ENCODE measurements at regions not wholly inside any gene's neighbourhood (a gene's known extent, or its start where the extent isn't known, plus 50 kb on each side); places are given as distances from the start of the nearest gene placed in this dataset.

DNA sequence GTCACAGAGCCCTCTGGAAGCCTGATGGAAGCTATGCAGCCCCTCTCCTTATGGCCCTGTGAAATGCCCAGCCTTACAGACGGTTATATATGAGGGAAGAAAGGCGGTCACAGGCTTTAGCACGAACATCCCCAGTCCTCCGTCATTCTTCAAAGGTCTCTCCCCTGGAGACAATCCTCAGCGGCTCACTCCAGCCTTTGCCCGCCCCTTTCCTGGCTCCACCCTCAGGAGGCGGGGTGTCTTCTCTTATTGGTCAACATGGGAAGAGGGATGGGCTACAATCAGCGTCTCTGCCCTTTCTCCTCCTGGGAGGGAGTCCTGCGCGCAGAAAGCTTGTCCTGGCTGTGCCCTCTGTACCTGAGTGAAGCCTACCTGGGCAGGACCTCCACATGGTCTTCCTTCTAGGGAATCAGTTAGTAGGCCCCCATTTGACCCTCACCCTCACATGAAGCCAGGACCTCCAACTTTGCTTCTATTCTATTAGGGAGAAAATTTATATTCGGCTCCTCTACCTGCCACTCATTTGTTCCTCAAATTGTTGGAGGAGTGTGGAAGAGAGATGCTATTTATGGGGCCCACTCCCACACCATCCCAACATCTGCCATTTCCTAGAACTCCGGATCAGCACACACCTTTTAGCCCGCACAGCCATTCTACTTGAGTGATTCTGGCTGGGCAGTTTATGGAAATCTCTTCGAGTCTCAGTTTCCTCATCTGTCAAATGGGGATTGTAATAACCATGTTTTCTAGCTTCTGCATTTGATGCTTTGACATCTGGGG is 112.9 kb upstream of the SLC6A11 start:
- intact Hi-C loops (cut with micrococcal nuclease) = no loop called here
- H3K9me3 ChIP-seq (ENCODE audit: control insufficient read depth in 1 of 2, low read length in 2 of 2) = no peaks in the 10 kb centered on the region
- no peak overlapping the region for H3K4me3 ChIP-seq (ENCODE audit: low read length in 2 of 2)
- no peak overlapping the region for H3K27ac Mint-ChIP-seq
- H3K36me3 Mint-ChIP-seq = no peaks in the 10 kb centered on the region
- peaks cover 4% of the 10 kb centered on the region for H3K4me1 ChIP-seq (ENCODE audit: insufficient read depth, low read length)
- H3K36me3 ChIP-seq (ENCODE audit: insufficient read depth, low read length) = no peaks in the 10 kb centered on the region
- H3K4me1 Mint-ChIP-seq = peaks cover 3 to 16% (median 6%) of the 10 kb centered on the region in 4 donors
- no peaks in the 10 kb centered on the region for H3K9me3 Mint-ChIP-seq
- H3K4me3 Mint-ChIP-seq = no peak overlapping the region
- ChIA-PET CTCF (ENCODE audit: partially characterized antibody) (no interaction called here), POLR2A (ENCODE audit: partially characterized antibody) (no interaction called here)
- DNase-seq = no peak
- peaks cover 41 to 52% of the 10 kb centered on the region in 2 donors for H3K27me3 Mint-ChIP-seq
- no peak overlapping the region for H3K27ac ChIP-seq (ENCODE audit: low read depth, low read length)
- peaks cover 22% of the 10 kb centered on the region for H3K27me3 ChIP-seq (ENCODE audit: insufficient read depth, low read length)

DNA sequence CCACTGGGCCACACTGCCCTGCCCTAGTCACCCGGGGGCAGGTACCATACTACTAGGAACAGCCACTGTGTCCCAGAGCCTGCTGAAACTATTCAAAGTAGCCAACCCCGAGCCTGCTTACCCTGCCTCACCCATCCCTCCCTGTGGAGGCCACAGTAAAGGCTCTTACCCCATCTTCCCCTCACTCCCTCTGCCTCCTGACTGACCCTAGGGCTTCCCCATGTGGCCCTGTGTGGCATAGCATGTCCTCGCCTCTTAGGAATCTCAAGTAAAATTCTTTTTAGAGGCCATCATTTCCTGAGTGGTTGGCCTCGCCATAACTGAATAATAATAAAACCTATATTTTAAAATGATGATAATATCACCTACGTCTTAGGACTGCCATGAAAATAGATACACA is 112.2 kb upstream of the SLC6A11 start:
- no peaks in the 10 kb centered on the region for H3K9me3 Mint-ChIP-seq
- no peaks in the 10 kb centered on the region for H3K36me3 Mint-ChIP-seq
- CTCF ChIA-PET (ENCODE audit: partially characterized antibody) = interaction anchor here (0.7 kb wide), 1 partner anchor 25 kb away, joined by 3 read pairs; no protein-coding TSS in a partner anchor
- H3K4me3 ChIP-seq (ENCODE audit: low read length in 2 of 2) = no peak overlapping the region
- intact Hi-C loops (cut with micrococcal nuclease) = no loop called here
- no peak overlapping the region for H3K27ac ChIP-seq (ENCODE audit: low read depth, low read length)
- peaks cover 4% of the 10 kb centered on the region for H3K4me1 ChIP-seq (ENCODE audit: insufficient read depth, low read length)
- H3K9me3 ChIP-seq (ENCODE audit: control insufficient read depth in 1 of 2, low read length in 2 of 2) = no peaks in the 10 kb centered on the region
- H3K27me3 ChIP-seq (ENCODE audit: insufficient read depth, low read length) = peaks cover 22% of the 10 kb centered on the region
- H3K36me3 ChIP-seq (ENCODE audit: insufficient read depth, low read length) = no peaks in the 10 kb centered on the region
- POLR2A ChIA-PET (ENCODE audit: partially characterized antibody) = no interaction called here
- no peak overlapping the region for H3K4me3 Mint-ChIP-seq
- H3K27ac Mint-ChIP-seq = no peak overlapping the region
- DNase-seq = no peak
- peaks cover 3 to 16% (median 6%) of the 10 kb centered on the region in 4 donors for H3K4me1 Mint-ChIP-seq
- H3K27me3 Mint-ChIP-seq = peaks cover 43 to 56% of the 10 kb centered on the region in 2 donors

DNA sequence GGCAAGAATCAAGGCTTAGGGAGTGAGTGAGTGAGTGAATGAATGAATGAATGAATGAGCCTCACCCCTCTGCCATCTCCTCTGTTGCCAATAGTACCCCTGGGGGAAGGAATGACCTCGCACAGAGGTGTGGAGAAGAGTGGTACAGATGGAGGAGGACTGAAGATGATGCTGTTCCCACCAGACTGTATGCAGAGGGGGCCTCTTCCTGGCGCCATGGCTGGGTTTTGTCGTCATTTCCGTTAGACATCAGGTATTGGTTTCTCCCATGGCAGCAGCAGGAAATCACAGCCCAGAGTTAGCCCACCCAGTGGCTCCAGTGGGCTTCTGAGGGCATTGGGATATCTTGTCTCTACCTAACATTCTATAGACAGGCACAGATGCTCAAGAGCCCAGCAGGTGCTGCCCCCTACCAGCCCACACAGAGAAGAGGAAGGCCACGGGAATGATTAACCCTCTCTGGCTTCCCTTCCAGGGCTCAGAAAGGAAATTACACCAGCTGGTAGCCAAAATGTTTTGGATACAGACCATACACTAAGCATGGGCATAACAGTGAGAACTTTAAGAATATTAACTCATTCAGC is 109.8 kb upstream of the SLC6A11 start:
- CTCF ChIA-PET (ENCODE audit: partially characterized antibody) = no interaction called here

DNA sequence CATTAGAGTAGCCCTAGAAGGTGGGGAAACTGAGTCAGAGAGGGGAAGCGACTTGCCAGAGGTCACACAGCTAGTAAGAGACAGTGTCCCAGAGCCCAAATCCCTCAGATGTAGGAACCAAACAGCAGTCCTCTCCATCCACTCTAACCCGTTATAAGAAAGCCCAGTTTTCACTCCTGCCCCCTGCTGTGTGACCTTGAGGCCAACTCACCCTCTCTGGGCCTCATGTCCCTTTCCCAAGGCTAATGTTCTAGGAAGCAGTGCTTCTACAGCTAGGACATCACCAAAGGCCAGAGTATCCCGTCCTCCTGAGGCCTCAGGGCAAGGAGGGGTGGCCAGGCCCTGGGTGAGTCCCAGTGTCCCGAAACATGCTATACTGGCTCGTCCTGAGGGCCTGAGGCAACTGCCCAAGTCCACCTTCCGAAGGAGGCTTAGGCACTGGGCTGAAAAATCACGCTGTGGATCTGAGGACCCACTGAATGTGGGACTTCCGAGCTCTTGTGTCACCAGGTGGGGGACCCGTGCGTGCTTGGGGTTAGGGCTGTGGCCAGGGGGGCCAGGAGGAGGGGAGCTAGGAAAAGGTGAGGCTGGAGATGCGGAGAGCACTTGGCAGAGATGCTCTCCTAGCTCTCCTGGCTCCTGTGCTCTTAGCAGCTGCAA is 109.2 kb upstream of the SLC6A11 start:
- Mint-ChIP-seq H3K4me3 (peak overlapping the region in 4 of 8 donors; percentile 35 to 68 (median 53)), H3K9me3 (no peaks in the 10 kb centered on the region), H3K36me3 (no peaks in the 10 kb centered on the region), H3K4me1 (peaks cover 3 to 16% (median 6%) of the 10 kb centered on the region in 4 donors), H3K27me3 (peaks cover 52 to 70% of the 10 kb centered on the region in 2 donors), H3K27ac (no peak overlapping the region)
- no peak for DNase-seq
- Histone ChIP-seq H3K27me3 (ENCODE audit: insufficient read depth, low read length) (peaks cover 22% of the 10 kb centered on the region), H3K9me3 (ENCODE audit: control insufficient read depth in 1 of 2, low read length in 2 of 2) (no peaks in the 10 kb centered on the region), H3K36me3 (ENCODE audit: insufficient read depth, low read length) (no peaks in the 10 kb centered on the region), H3K27ac (ENCODE audit: low read depth, low read length) (no peak overlapping the region), H3K4me1 (ENCODE audit: insufficient read depth, low read length) (peaks cover 4% of the 10 kb centered on the region), H3K4me3 (ENCODE audit: low read length in 2 of 2) (no peak overlapping the region)
- intact Hi-C loops (cut with micrococcal nuclease) = no loop called here
- CTCF ChIA-PET (ENCODE audit: partially characterized antibody) = interaction anchor here (0.9 kb wide), 1 partner anchor 362 kb away, joined by 3 read pairs; no protein-coding TSS in a partner anchor
- POLR2A ChIA-PET (ENCODE audit: partially characterized antibody) = no interaction called here

More for the DNA sequence above, 109.8 kb upstream of the SLC6A11 start:
- Mint-ChIP-seq H3K4me1 (peaks cover 3 to 16% (median 6%) of the 10 kb centered on the region in 4 donors), H3K4me3 (peak overlapping the region in 2 of 8 donors; percentile 23 to 36), H3K9me3 (no peaks in the 10 kb centered on the region), H3K36me3 (no peaks in the 10 kb centered on the region), H3K27me3 (peaks cover 52 to 68% of the 10 kb centered on the region in 2 donors), H3K27ac (no peak overlapping the region)
- no peak overlapping the region for H3K27ac ChIP-seq (ENCODE audit: low read depth, low read length)
- intact Hi-C loops (cut with micrococcal nuclease) = no loop called here
- no peaks in the 10 kb centered on the region for H3K9me3 ChIP-seq (ENCODE audit: control insufficient read depth in 1 of 2, low read length in 2 of 2)
- H3K36me3 ChIP-seq (ENCODE audit: insufficient read depth, low read length) = no peaks in the 10 kb centered on the region
- H3K27me3 ChIP-seq (ENCODE audit: insufficient read depth, low read length) = peaks cover 22% of the 10 kb centered on the region
- no peak overlapping the region for H3K4me3 ChIP-seq (ENCODE audit: low read length in 2 of 2)
- peaks cover 4% of the 10 kb centered on the region for H3K4me1 ChIP-seq (ENCODE audit: insufficient read depth, low read length)
- no peak for DNase-seq
- POLR2A ChIA-PET (ENCODE audit: partially characterized antibody) = no interaction called here

DNA sequence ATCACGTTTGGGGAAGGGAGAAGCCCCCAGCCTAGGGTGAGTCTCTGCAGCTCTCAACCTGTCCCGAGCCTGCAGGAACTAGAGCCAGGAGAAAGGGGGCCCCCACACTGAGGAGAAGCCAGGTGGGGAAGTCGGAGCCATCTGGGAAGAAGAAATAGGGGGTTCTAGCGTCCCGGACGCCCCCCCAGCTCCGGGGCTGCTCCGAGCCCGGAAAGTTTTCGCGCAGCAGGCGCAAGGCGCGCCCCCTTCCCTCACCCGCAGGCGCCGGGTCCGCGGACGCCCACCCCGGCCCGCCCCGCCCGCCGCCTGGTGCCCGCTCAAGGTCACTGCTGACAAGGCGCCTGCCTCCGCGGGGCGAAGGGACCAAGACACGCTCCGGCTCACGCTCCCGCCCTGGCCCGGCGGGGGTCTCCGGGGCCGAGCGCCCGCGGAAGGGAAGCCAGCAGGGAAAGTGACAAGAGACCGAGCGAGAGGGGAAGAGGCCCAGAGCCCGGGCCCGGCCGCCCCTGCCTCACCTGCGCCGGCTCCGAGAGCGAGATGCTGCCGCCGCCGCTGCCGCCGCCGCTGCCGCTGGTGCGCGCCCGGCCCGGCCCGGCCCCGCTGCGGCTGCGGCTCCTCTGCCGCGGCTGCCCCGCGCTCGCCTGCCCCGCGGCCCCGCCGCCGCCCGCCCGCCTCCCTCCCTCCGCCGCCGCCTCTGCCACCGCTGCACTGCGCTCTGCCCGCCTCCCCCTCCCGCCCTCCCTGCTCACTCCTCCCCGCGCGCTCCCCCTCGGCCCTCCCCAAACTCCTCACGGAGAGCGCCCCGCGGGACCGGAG is 108.4 kb upstream of the SLC6A11 start:
- Mint-ChIP-seq H3K9me3 (no peaks in the 10 kb centered on the region), H3K4me3 (peak overlapping the region in 3 of 8 donors; percentile 26 to 68 (median 35)), H3K27me3 (peaks cover 54 to 76% of the 10 kb centered on the region in 2 donors), H3K4me1 (peaks cover 3 to 16% (median 6%) of the 10 kb centered on the region in 4 donors), H3K36me3 (no peaks in the 10 kb centered on the region), H3K27ac (no peak overlapping the region)
- DNase-seq = no peak
- CTCF ChIA-PET (ENCODE audit: partially characterized antibody) = interaction anchor here (0.9 kb wide), 1 partner anchor 363 kb away, joined by 3 read pairs; no protein-coding TSS in a partner anchor
- no peak overlapping the region for H3K27ac ChIP-seq (ENCODE audit: low read depth, low read length)
- no peaks in the 10 kb centered on the region for H3K9me3 ChIP-seq (ENCODE audit: control insufficient read depth in 1 of 2, low read length in 2 of 2)
- peaks cover 4% of the 10 kb centered on the region for H3K4me1 ChIP-seq (ENCODE audit: insufficient read depth, low read length)
- H3K36me3 ChIP-seq (ENCODE audit: insufficient read depth, low read length) = no peaks in the 10 kb centered on the region
- intact Hi-C loops (cut with micrococcal nuclease) = no loop called here
- POLR2A ChIA-PET (ENCODE audit: partially characterized antibody) = no interaction called here
- no peak overlapping the region for H3K4me3 ChIP-seq (ENCODE audit: low read length in 2 of 2)
- H3K27me3 ChIP-seq (ENCODE audit: insufficient read depth, low read length) = peaks cover 22% of the 10 kb centered on the region

DNA sequence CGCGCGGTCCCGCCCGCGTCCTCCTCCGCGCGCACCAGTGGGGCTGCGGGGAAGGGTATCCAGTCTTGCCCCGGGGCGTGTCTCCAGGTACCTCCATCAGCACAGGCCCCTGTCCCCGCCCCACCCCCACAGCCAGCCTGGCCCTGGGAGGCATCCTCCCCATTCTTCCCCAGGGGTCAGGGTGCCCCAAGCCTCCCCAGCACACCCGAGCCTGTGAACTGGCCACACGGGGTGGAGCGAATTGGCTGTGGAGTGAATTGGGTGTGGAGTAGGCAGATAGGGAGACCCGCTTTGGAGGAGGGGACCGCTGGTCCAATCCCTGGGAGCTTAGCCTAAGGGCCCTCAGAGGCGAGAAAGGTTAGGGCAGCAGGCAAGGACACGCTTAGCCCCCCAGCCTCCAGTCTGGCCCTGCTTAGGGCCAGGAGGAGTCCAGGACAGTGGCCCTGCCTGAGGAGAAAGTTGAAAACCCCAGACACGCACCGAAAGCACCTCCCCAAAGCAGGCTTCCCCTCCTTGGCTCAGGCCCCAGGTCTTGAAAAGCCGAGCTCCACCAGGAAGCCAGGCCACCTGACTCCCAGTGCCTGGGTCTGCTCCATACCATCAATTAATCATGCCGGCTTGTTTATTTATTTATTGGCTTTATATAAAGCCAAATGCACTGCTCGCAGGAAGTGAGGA is 107.7 kb upstream of the SLC6A11 start:
- H3K27ac Mint-ChIP-seq = no peak overlapping the region
- H3K36me3 ChIP-seq (ENCODE audit: insufficient read depth, low read length) = no peaks in the 10 kb centered on the region
- POLR2A ChIA-PET (ENCODE audit: partially characterized antibody) = no interaction called here
- CTCF ChIA-PET (ENCODE audit: partially characterized antibody) = interaction anchor here (0.6 kb wide), 1 partner anchor 477 kb away, joined by 4 read pairs; no protein-coding TSS in a partner anchor
- H3K27ac ChIP-seq (ENCODE audit: low read depth, low read length) = no peak overlapping the region
- peaks cover 22% of the 10 kb centered on the region for H3K27me3 ChIP-seq (ENCODE audit: insufficient read depth, low read length)
- peak overlapping the region in 3 of 8 donors; percentile 23 to 41 (median 25) for H3K4me3 Mint-ChIP-seq
- no peak for DNase-seq
- intact Hi-C loops (cut with micrococcal nuclease) = no loop called here
- no peaks in the 10 kb centered on the region for H3K36me3 Mint-ChIP-seq
- H3K9me3 Mint-ChIP-seq = peaks cover 0 to 5% (median 0%) of the 10 kb centered on the region in 8 donors
- H3K4me1 ChIP-seq (ENCODE audit: insufficient read depth, low read length) = peaks cover 4% of the 10 kb centered on the region
- peaks cover 53 to 73% of the 10 kb centered on the region in 2 donors for H3K27me3 Mint-ChIP-seq
- peaks cover 3 to 15% (median 6%) of the 10 kb centered on the region in 4 donors for H3K4me1 Mint-ChIP-seq
- H3K4me3 ChIP-seq (ENCODE audit: low read length in 2 of 2) = no peak overlapping the region
- no peaks in the 10 kb centered on the region for H3K9me3 ChIP-seq (ENCODE audit: control insufficient read depth in 1 of 2, low read length in 2 of 2)
